HCT116 (cell line): ENCODE measurements at regions not wholly inside any gene's neighbourhood (a gene's known extent, or its start where the extent isn't known, plus 50 kb on each side); places are given as distances from the start of the nearest gene placed in this dataset.

Source experiments
- ATAC-seq: fragments of 200-7000 bp; cut with Tn5 transposase; 2 replicates; pipeline ENCODE4 v1.9.1; 2020; ENCODE audit warnings: mild to moderate bottlenecking, moderate library complexity
- BruUV-seq: library from RNA; stranded (reverse); fragments of 400-500 nt; replicated peaks from 2 replicates; lab custom pipeline; 2021; lab: Mats Ljungman, UMichigan
- CTCF ChIA-PET: fragments of 300-600 bp; sonication (Branson Sonifier 250); formaldehyde crosslinking; loops from one replicate; lab custom pipeline; 2021; ENCODE audit warnings: antibody characterized with exemption; lab: Charles Lee
- POLR2A ChIA-PET: fragments of 300-600, 350-600 bp; sonication (Branson Sonifier 250); formaldehyde crosslinking; loops from one replicate; lab custom pipeline; 2021; ENCODE audit warnings: antibody characterized with exemption; lab: Charles Lee
- RAD21 ChIA-PET, 2 experiments: fragments of 300-600 bp; sonication (Branson Sonifier 250); formaldehyde crosslinking; loops; one replicate each; lab custom pipeline; 2023; ENCODE audit warnings: low total read pairs in 2 of 2; ENCODE audit not compliant: uncharacterized antibody in 2 of 2, unreplicated experiment in 2 of 2, low non-redundant PET in 1 of 2; lab: Charles Lee
- DNase-seq: peaks from one replicate; pipeline ENCODE4 v3.0.0-alpha.2; 2010; ENCODE audit warnings: low read depth, low spot score
- H2AFZ ChIP-seq: fragments of 200-600 bp; shearing (Covaris generic), sonication (generic); 2 replicates; pipeline ENCODE4 v1.6.1; 2017; ENCODE audit warnings: low read depth, mixed run types, mixed read lengths, antibody characterized with exemption, low read length; ENCODE audit not compliant: poor library complexity, severe bottlenecking
- H3K27ac ChIP-seq: 2 replicates; pipeline ENCODE4 v1.5.1; 2012; ENCODE audit warnings: low read depth, low read length
- H3K27me3 ChIP-seq: fragments of 200-600 bp; sonication (generic); 2 replicates; pipeline ENCODE4 v1.6.1; 2016; ENCODE audit warnings: mixed run types, low read length, mixed read lengths; ENCODE audit not compliant: insufficient read depth
- H3K36me3 ChIP-seq, 2 experiments: fragments of 200-500 bp in 1 of 2; fragments of 200-600 bp in 1 of 2; sonication (Bioruptor generic) in 1 of 2; sonication (generic) in 1 of 2; 2 replicates each; pipeline versions ENCODE4 v1.5.1 to v1.6.1; 2014 to 2016; ENCODE audit warnings: low read length in 2 of 2, inconsistent platforms in 1 of 2, mixed read lengths in 1 of 2, mixed run types in 1 of 2; ENCODE audit not compliant: insufficient read depth in 2 of 2, control insufficient read depth in 1 of 2
- H3K4me1 ChIP-seq, 2 experiments: fragments of 200-600 bp in 1 of 2; sonication (generic) in 1 of 2; 2 replicates each; pipeline versions ENCODE4 v1.5.1 to v1.6.1; 2012 to 2017; ENCODE audit warnings: low read length in 2 of 2, inconsistent platforms in 1 of 2, mild to moderate bottlenecking in 1 of 2, mixed read lengths in 1 of 2, mixed run types in 1 of 2, moderate library complexity in 1 of 2; ENCODE audit not compliant: insufficient read depth in 2 of 2, control insufficient read depth in 1 of 2
- H3K4me2 ChIP-seq: fragments of 200-600 bp; sonication (generic); 2 replicates; pipeline ENCODE4 v1.6.1; 2017; ENCODE audit warnings: mixed run types, low read length, mixed read lengths
- H3K4me3 ChIP-seq, 2 experiments: fragments of 200-600 bp in 1 of 2; sonication (generic) in 1 of 2; replicated peaks in 1 of 2; 2 replicates each; pipeline ENCODE4 v1.5.1; 2011 to 2016; ENCODE audit warnings: low read length in 2 of 2, control low read depth in 1 of 2, low read depth in 1 of 2, mild to moderate bottlenecking in 1 of 2, mixed read lengths in 1 of 2, mixed run types in 1 of 2
- H3K79me2 ChIP-seq: fragments of 200-600 bp; sonication (generic); 2 replicates; pipeline ENCODE4 v1.6.1; 2017; ENCODE audit warnings: mild to moderate bottlenecking, mixed run types, low read length, moderate library complexity, mixed read lengths; ENCODE audit not compliant: insufficient read depth
- H3K9ac ChIP-seq: fragments of 200-600 bp; sonication (generic); 2 replicates; pipeline ENCODE4 v1.6.1; 2016; ENCODE audit warnings: low read length, mixed read lengths
- H3K9me2 ChIP-seq: fragments of 200-600 bp; sonication (generic), shearing (Covaris generic); 2 replicates; pipeline ENCODE4 v1.6.1; 2017; ENCODE audit warnings: mixed run types, mild to moderate bottlenecking, moderate library complexity; ENCODE audit not compliant: insufficient read depth
- H3K9me3 ChIP-seq, 2 experiments: fragments of 200-500 bp in 1 of 2; fragments of 200-600 bp in 1 of 2; sonication (Bioruptor generic) in 1 of 2; sonication (generic) in 1 of 2; 2 replicates each; pipeline ENCODE4 v1.6.1; 2014 to 2017; ENCODE audit warnings: low read length in 2 of 2, mixed read lengths in 2 of 2, inconsistent platforms in 1 of 2, low read depth in 1 of 2, mild to moderate bottlenecking in 1 of 2, mixed run types in 1 of 2, moderate library complexity in 1 of 2; ENCODE audit not compliant: control insufficient read depth in 1 of 2, insufficient read depth in 1 of 2
- H4K20me1 ChIP-seq: fragments of 200-600 bp; sonication (generic), shearing (Covaris generic); 2 replicates; pipeline ENCODE4 v1.6.1; 2017; ENCODE audit warnings: mixed run types, mild to moderate bottlenecking, moderate library complexity; ENCODE audit not compliant: insufficient read depth
- CBX3 ChIP-seq: IDR thresholded peaks from 2 replicates; pipeline ENCODE4 v1.6.1; 2012; ENCODE audit warnings: low read depth
- CEBPB ChIP-seq: IDR thresholded peaks from 2 replicates; pipeline ENCODE4 v1.6.1; 2012; ENCODE audit warnings: low read depth
- CTCF ChIP-seq, 3 experiments: fragments of 200-600 bp in 1 of 3; sonication (generic) in 1 of 3; IDR thresholded peaks in 2 of 3; conservative IDR thresholded peaks in 1 of 3; 2 replicates each; pipeline ENCODE4 v1.5.1; 2012 to 2017; ENCODE audit warnings: low read depth in 2 of 3, low read length in 2 of 3, antibody characterized with exemption in 1 of 3, borderline replicate concordance in 1 of 3, control low read depth in 1 of 3, mild to moderate bottlenecking in 1 of 3, mixed read lengths in 1 of 3, mixed run types in 1 of 3, moderate library complexity in 1 of 3; ENCODE audit not compliant: insufficient read depth in 1 of 3
- EGR1 ChIP-seq: IDR thresholded peaks from 2 replicates; pipeline ENCODE4 v1.6.1; 2012; ENCODE audit warnings: low read depth
- FOSL1 ChIP-seq: IDR thresholded peaks from 2 replicates; pipeline ENCODE4 v1.6.1; 2012; ENCODE audit warnings: low read depth
- JUND ChIP-seq: IDR thresholded peaks from 2 replicates; pipeline ENCODE4 v1.6.1; 2012
- POLR2A ChIP-seq: IDR thresholded peaks from 2 replicates; pipeline ENCODE4 v1.7.0; 2011; ENCODE audit warnings: borderline replicate concordance; ENCODE audit not compliant: insufficient read depth, insufficient read length; ENCODE audit errors: extremely low read depth
- POLR2AphosphoS5 ChIP-seq: IDR thresholded peaks from 2 replicates; pipeline ENCODE4 v1.6.1; 2011; ENCODE audit warnings: mild to moderate bottlenecking, low read depth, low read length, moderate library complexity
- TCF7L2 ChIP-seq: IDR thresholded peaks from 2 replicates; pipeline ENCODE4 v1.7.0; 2011; ENCODE audit warnings: borderline replicate concordance, inconsistent platforms; ENCODE audit not compliant: insufficient read depth, insufficient read length; ENCODE audit errors: extremely low read depth
- ZNF274 ChIP-seq: fragments of 200-500 bp; sonication (Bioruptor generic); IDR thresholded peaks from 2 replicates; pipeline ENCODE4 v1.6.1; 2014; ENCODE audit warnings: mild to moderate bottlenecking, low read depth, low read length, inconsistent platforms
- intact Hi-C: fragments of 100-400 bp; cut with micrococcal nuclease; formaldehyde crosslinking; loops from 2 replicates; pipeline ENCODE4 v1.10.0; 2022
- TF ChIP-seq, protein P1 (sequence below): IDR thresholded peaks from 2 replicates; pipeline ENCODE4 v1.6.1; 2011; ENCODE audit warnings: mild to moderate bottlenecking, low read length, moderate library complexity; ENCODE audit not compliant: insufficient replicate concordance; ENCODE audit errors: extremely low read depth
- TF ChIP-seq, protein P2 (sequence below): IDR thresholded peaks from 2 replicates; pipeline ENCODE4 v1.6.1; 2012

GRCh38 chrX:16491461-16491860, 158.5 kb upstream of the S100G start:
- CTCF ChIA-PET, result no interaction called here
- H3K4me1 ChIP-seq, result no peaks in the 10 kb centered on the region
- no peaks in the 10 kb centered on the region for H4K20me1 ChIP-seq
- ATAC-seq, result no peak
- H3K27me3 ChIP-seq, result no peaks in the 10 kb centered on the region
- no peak for TF ChIP-seq CBX3
- TF ChIP-seq ZNF274, result no peak
- TF ChIP-seq POLR2AphosphoS5, result no peak
- no peak for TF ChIP-seq EGR1
- TF ChIP-seq CEBPB, result no peak
- TF ChIP-seq TCF7L2, result no peak
- TF ChIP-seq JUND, result no peak
- no peak overlapping the region for H2AFZ ChIP-seq
- H3K4me3 ChIP-seq, result no peak overlapping the region
- intact Hi-C loops, result no loop called here
- RAD21 ChIA-PET, result no interaction called here
- DNase-seq, result no peak
- H3K9me3 ChIP-seq, result no peaks in the 10 kb centered on the region
- no peak overlapping the region for H3K9ac ChIP-seq
- no peaks in the 10 kb centered on the region for H3K79me2 ChIP-seq
- H3K27ac ChIP-seq, result no peak overlapping the region
- H3K36me3 ChIP-seq, result no peaks in the 10 kb centered on the region
- BruUV-seq, result no TSS peak
- no peaks in the 10 kb centered on the region for H3K9me2 ChIP-seq
- H3K4me2 ChIP-seq, result no peak overlapping the region
- POLR2A ChIA-PET, result no interaction called here

DNA sequence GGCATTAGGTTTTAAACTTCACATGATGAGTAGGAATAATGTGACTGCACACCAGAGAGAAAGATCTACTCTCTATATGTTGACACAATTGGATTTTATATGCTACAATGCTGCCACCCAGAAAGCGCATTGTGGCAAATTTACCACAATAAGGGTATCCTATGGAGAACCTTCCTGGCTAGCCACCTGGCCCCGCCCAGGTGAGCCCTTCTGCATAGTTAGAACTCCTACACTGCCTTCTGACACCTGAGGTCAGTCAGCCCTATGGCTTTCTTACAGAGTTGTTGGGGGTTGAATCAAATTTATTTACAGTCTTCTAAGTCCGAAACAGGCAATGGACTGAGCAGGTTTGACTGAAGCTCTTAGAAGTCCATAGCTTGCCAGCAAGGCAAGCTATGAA, 153.8 kb upstream of the S100G start:
- Histone ChIP-seq H3K4me3 (no peak overlapping the region), H3K36me3 (no peaks in the 10 kb centered on the region), H3K4me2 (no peak overlapping the region), H3K4me1 (no peaks in the 10 kb centered on the region), H3K27me3 (no peaks in the 10 kb centered on the region), H3K9ac (no peak overlapping the region), H2AFZ (no peak overlapping the region), H3K9me3 (no peaks in the 10 kb centered on the region), H3K79me2 (no peaks in the 10 kb centered on the region), H3K9me2 (no peaks in the 10 kb centered on the region), H3K27ac (no peak overlapping the region), H4K20me1 (no peaks in the 10 kb centered on the region)
- RAD21 ChIA-PET, result no interaction called here
- no peak for TF ChIP-seq POLR2A
- TF ChIP-seq CTCF (IDR thresholded peaks at IDR 0.05 in 2 of 3, conservative IDR thresholded peaks at IDR 0.05 in 1 of 3; ENCODE audit: borderline replicate concordance in 1 of 3, insufficient read depth in 1 of 3, low read depth in 2 of 3, low read length in 2 of 3), result no peak
- TF ChIP-seq FOSL1, result no peak
- TF ChIP-seq ZNF274, result no peak
- TF ChIP-seq, protein P1, sequence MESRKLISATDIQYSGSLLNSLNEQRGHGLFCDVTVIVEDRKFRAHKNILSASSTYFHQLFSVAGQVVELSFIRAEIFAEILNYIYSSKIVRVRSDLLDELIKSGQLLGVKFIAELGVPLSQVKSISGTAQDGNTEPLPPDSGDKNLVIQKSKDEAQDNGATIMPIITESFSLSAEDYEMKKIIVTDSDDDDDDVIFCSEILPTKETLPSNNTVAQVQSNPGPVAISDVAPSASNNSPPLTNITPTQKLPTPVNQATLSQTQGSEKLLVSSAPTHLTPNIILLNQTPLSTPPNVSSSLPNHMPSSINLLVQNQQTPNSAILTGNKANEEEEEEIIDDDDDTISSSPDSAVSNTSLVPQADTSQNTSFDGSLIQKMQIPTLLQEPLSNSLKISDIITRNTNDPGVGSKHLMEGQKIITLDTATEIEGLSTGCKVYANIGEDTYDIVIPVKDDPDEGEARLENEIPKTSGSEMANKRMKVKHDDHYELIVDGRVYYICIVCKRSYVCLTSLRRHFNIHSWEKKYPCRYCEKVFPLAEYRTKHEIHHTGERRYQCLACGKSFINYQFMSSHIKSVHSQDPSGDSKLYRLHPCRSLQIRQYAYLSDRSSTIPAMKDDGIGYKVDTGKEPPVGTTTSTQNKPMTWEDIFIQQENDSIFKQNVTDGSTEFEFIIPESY, result no peak
- TF ChIP-seq JUND, result no peak
- TF ChIP-seq, protein P2, sequence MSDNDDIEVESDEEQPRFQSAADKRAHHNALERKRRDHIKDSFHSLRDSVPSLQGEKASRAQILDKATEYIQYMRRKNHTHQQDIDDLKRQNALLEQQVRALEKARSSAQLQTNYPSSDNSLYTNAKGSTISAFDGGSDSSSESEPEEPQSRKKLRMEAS, result no peak
- BruUV-seq, result no TSS peak
- CTCF ChIA-PET, result no interaction called here
- no peak for ATAC-seq
- intact Hi-C loops, result no loop called here
- POLR2A ChIA-PET, result no interaction called here
- DNase-seq, result no peak
